ENCODE measurements at regions not wholly inside any gene's neighbourhood (a gene's known extent, or its start where the extent isn't known, plus 50 kb on each side); places are given as distances from the start of the nearest gene placed in this dataset.
A peak's percentile ranks its signal among the peaks of the same experiment; 100 is the strongest.

- Histone ChIP-seq H3K27me3 (ENCODE audit: control insufficient read depth, insufficient read depth, low read length) (no peaks in the 10 kb centered on the region), H3K36me3 (ENCODE audit: control insufficient read depth in 2 of 3, insufficient read depth in 3 of 3, low read length in 3 of 3) (no peaks in the 10 kb centered on the region), H3K4me1 (ENCODE audit: control insufficient read depth in 2 of 3, insufficient read depth in 2 of 3, low read depth in 1 of 3, low read length in 3 of 3) (peaks cover 0 to 5% (median 0%) of the 10 kb centered on the region in 3 donors), H3K27ac (ENCODE audit: low read depth in 2 of 2, low read length in 2 of 2) (no peak overlapping the region), H3K4me3 (ENCODE audit: low read length in 3 of 3) (no peak overlapping the region), H3K9me3 (ENCODE audit: control insufficient read depth in 2 of 3, insufficient read depth in 1 of 3, low read length in 3 of 3) (no peaks in the 10 kb centered on the region), H3K9ac (ENCODE audit: low read length in 3 of 3) (no peak overlapping the region)
- FAIRE-seq (no peak), DNase-seq (peak in 2 of 5 donors; percentile 21 to 65)
- intact Hi-C loops (cut with DNase I) = loop anchor here (10.0 kb wide), 1 partner anchor 328 kb away; no protein-coding TSS in a partner anchor
- TF ChIP-seq CTCF (IDR thresholded peaks at IDR 0.05; ENCODE audit: borderline replicate concordance, extremely low read depth, insufficient read depth) = no peak
These were observed 119.3 kb upstream of the NDUFV2 start for GRCh38 chr18:8983195-8983594.

- peak in 1 of 5 donors; percentile 46 for DNase-seq
- no peaks in the 10 kb centered on the region for H3K27me3 ChIP-seq (ENCODE audit: control insufficient read depth, insufficient read depth, low read length)
- no peak for FAIRE-seq
- H3K36me3 ChIP-seq (ENCODE audit: control insufficient read depth in 2 of 3, insufficient read depth in 3 of 3, low read length in 3 of 3) = no peaks in the 10 kb centered on the region
- intact Hi-C loops (cut with DNase I) = loop anchor here (10.0 kb wide), 1 partner anchor 329 kb away; no protein-coding TSS in a partner anchor
- no peaks in the 10 kb centered on the region for H3K9me3 ChIP-seq (ENCODE audit: control insufficient read depth in 2 of 3, insufficient read depth in 1 of 3, low read length in 3 of 3)
- H3K4me1 ChIP-seq (ENCODE audit: control insufficient read depth in 2 of 3, insufficient read depth in 2 of 3, low read depth in 1 of 3, low read length in 3 of 3) = peaks cover 0 to 5% (median 0%) of the 10 kb centered on the region in 3 donors
- no peak overlapping the region for H3K9ac ChIP-seq (ENCODE audit: low read length in 3 of 3)
- TF ChIP-seq CTCF (IDR thresholded peaks at IDR 0.05; ENCODE audit: borderline replicate concordance, extremely low read depth, insufficient read depth) = no peak
- no peak overlapping the region for H3K4me3 ChIP-seq (ENCODE audit: low read length in 3 of 3)
- no peak overlapping the region for H3K27ac ChIP-seq (ENCODE audit: low read depth in 2 of 2, low read length in 2 of 2)
These were observed 118.3 kb upstream of the NDUFV2 start for GRCh38 chr18:8984131-8984721.

GRCh38 chr18:8987241-8987640, 115.3 kb upstream of the NDUFV2 start:
- TF ChIP-seq CTCF (IDR thresholded peaks at IDR 0.05; ENCODE audit: borderline replicate concordance, extremely low read depth, insufficient read depth) = no peak
- H3K4me1 ChIP-seq (ENCODE audit: control insufficient read depth in 2 of 3, insufficient read depth in 2 of 3, low read depth in 1 of 3, low read length in 3 of 3) = peaks cover 0 to 5% (median 0%) of the 10 kb centered on the region in 3 donors
- H3K36me3 ChIP-seq (ENCODE audit: control insufficient read depth in 2 of 3, insufficient read depth in 3 of 3, low read length in 3 of 3) = no peaks in the 10 kb centered on the region
- DNase-seq (no peak), FAIRE-seq (no peak)
- H3K4me3 ChIP-seq (ENCODE audit: low read length in 3 of 3) = no peak overlapping the region
- no peaks in the 10 kb centered on the region for H3K9me3 ChIP-seq (ENCODE audit: control insufficient read depth in 2 of 3, insufficient read depth in 1 of 3, low read length in 3 of 3)
- no peak overlapping the region for H3K27ac ChIP-seq (ENCODE audit: low read depth in 2 of 2, low read length in 2 of 2)
- H3K9ac ChIP-seq (ENCODE audit: low read length in 3 of 3) = no peak overlapping the region
- intact Hi-C loops (cut with DNase I) = loop anchor here (10.0 kb wide), 1 partner anchor 332 kb away; no protein-coding TSS in a partner anchor
- no peaks in the 10 kb centered on the region for H3K27me3 ChIP-seq (ENCODE audit: control insufficient read depth, insufficient read depth, low read length)
